GM18508 (cell line): ENCODE measurements at regions not wholly inside any gene's neighbourhood (a gene's known extent, or its start where the extent isn't known, plus 50 kb on each side); places are given as distances from the start of the nearest gene placed in this dataset.

ENCODE experiments used
- ATAC-seq: cut with Tn5 transposase; IDR thresholded peaks from one replicate; pipeline ENCODE4 v1.9.1; 2021; ENCODE audit warnings: moderate number of reproducible peaks; ENCODE audit not compliant: insufficient read depth, unreplicated experiment

GRCh38 chr1:56200442-56200841 is 378.9 kb downstream of the PLPP3 start:
- ATAC-seq, result no peak

GRCh38 chr1:56199956-56200355 is 379.4 kb downstream of the PLPP3 start:
- ATAC-seq, result no peak

GRCh38 chr1:56199061-56199460 is 380.3 kb downstream of the PLPP3 start:
- ATAC-seq, result no peak

- ATAC-seq, result no peak
Observed at GRCh38 chr1:56197946-56198345, 381.4 kb downstream of the PLPP3 start.

GRCh38 chr1:56196839-56197238 is 382.5 kb downstream of the PLPP3 start:
- no peak for ATAC-seq

GRCh38 chr1:56194701-56195300 is 384.6 kb downstream of the PLPP3 start:
- ATAC-seq, result no peak

GRCh38 chr1:56193656-56194055 is 385.7 kb downstream of the PLPP3 start:
- ATAC-seq, result no peak

GRCh38 chr1:56191369-56191768 is 388.0 kb downstream of the PLPP3 start:
- no peak for ATAC-seq

- no peak for ATAC-seq
Observed at GRCh38 chr1:56190806-56191365, 388.5 kb downstream of the PLPP3 start.

- ATAC-seq, result no peak
Observed at GRCh38 chr1:56189946-56190805, 389.2 kb downstream of the PLPP3 start.

GRCh38 chr1:56189454-56189853 is 389.9 kb downstream of the PLPP3 start:
- no peak for ATAC-seq

GRCh38 chr1:56188855-56189254 is 390.5 kb downstream of the PLPP3 start:
- ATAC-seq, result no peak

- no peak for ATAC-seq
Observed at GRCh38 chr1:56188221-56188620, 391.1 kb downstream of the PLPP3 start.

- no peak for ATAC-seq
Observed at GRCh38 chr1:56187405-56187804, 392.0 kb downstream of the PLPP3 start.

GRCh38 chr1:56185493-56185892 is 393.9 kb downstream of the PLPP3 start:
- no peak for ATAC-seq

- ATAC-seq, result no peak
Observed at GRCh38 chr1:56183151-56183550, 396.2 kb downstream of the PLPP3 start.

- ATAC-seq, result no peak
Observed at GRCh38 chr1:56180520-56181190, 398.7 kb downstream of the PLPP3 start.

GRCh38 chr1:56179543-56179942 is 399.8 kb downstream of the PLPP3 start:
- no peak for ATAC-seq

- no peak for ATAC-seq
Observed at GRCh38 chr1:56175211-56175610, 404.2 kb downstream of the PLPP3 start.

GRCh38 chr1:56174176-56174885 is 405.0 kb downstream of the PLPP3 start:
- no peak for ATAC-seq
